ENCODE measurements at regions not wholly inside any gene's neighbourhood (a gene's known extent, or its start where the extent isn't known, plus 50 kb on each side); places are given as distances from the start of the nearest gene placed in this dataset.

DNA sequence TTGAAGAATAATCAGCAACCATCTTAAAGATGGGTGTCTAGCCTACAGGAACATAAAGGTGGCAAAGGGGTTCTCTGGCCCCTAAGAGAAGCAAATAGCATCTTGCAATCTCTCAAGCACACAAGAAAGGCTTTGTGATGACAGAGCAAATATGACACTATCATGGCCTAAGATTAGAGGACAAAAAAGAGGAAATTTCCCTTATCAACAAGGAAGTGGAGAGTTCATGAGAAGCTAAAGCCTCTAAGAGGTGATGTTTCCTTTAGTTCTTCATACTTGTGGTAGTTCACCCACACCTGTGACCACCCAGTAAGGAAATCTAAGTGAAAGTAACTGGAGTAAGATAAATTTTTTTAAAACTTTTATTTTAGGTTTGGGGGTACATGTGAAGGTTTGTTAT, 88.4 kb downstream of the OLIG3 start:
- ATAC-seq: no peak
- no peak overlapping the region for H3K4me3 ChIP-seq
- no peaks in the 10 kb centered on the region for H3K4me1 ChIP-seq
- no peak for TF ChIP-seq POLR2A (IDR thresholded peaks at IDR 0.05)
- TF ChIP-seq, protein P1, sequence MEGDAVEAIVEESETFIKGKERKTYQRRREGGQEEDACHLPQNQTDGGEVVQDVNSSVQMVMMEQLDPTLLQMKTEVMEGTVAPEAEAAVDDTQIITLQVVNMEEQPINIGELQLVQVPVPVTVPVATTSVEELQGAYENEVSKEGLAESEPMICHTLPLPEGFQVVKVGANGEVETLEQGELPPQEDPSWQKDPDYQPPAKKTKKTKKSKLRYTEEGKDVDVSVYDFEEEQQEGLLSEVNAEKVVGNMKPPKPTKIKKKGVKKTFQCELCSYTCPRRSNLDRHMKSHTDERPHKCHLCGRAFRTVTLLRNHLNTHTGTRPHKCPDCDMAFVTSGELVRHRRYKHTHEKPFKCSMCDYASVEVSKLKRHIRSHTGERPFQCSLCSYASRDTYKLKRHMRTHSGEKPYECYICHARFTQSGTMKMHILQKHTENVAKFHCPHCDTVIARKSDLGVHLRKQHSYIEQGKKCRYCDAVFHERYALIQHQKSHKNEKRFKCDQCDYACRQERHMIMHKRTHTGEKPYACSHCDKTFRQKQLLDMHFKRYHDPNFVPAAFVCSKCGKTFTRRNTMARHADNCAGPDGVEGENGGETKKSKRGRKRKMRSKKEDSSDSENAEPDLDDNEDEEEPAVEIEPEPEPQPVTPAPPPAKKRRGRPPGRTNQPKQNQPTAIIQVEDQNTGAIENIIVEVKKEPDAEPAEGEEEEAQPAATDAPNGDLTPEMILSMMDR (IDR thresholded peaks at IDR 0.05): no peak
- DNase-seq: no peak
- H3K9me3 ChIP-seq: peaks cover 0 to 2% (median 0%) of the 10 kb centered on the region in 12 donors
- intact Hi-C loops (cut with DNase I): no loop called here
- H3K27me3 ChIP-seq: peaks cover 0 to 13% (median 0%) of the 10 kb centered on the region in 9 donors
- no peak overlapping the region for H3K27ac ChIP-seq
- no peaks in the 10 kb centered on the region for H3K36me3 ChIP-seq

DNA sequence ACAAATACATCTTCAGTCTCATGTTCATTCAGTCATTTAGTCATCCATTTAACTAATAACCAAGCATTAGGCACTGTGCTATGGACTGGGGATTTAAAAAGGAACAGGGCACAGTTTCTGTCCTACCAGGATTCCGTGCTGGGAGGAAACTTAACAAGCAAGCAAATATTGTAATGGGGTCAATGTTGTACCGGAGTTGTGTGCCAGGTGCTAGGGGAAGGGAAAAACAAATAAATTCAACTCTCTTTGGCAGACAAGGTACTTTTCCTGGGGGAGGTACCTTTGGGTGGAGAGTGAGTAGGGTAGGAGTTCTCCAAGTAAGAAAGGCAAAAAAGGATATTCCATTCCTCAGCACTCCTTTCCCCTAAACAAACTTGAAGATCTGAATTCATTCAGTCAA, 90.3 kb downstream of the OLIG3 start:
- no peak for ATAC-seq
- DNase-seq: no peak
- no peaks in the 10 kb centered on the region for H3K27me3 ChIP-seq
- no peaks in the 10 kb centered on the region for H3K4me1 ChIP-seq
- peaks cover 0 to 2% (median 0%) of the 10 kb centered on the region in 12 donors for H3K9me3 ChIP-seq
- 78 to 85% (median 83%) methylated on average over 2 of the region's 2 CpGs for WGBS, 4 donors
- no peaks in the 10 kb centered on the region for H3K36me3 ChIP-seq
- TF ChIP-seq, protein P1 (IDR thresholded peaks at IDR 0.05): no peak
- TF ChIP-seq POLR2A (IDR thresholded peaks at IDR 0.05): no peak
- intact Hi-C loops (cut with DNase I): no loop called here
- no peak overlapping the region for H3K4me3 ChIP-seq
- no peak overlapping the region for H3K27ac ChIP-seq

DNA sequence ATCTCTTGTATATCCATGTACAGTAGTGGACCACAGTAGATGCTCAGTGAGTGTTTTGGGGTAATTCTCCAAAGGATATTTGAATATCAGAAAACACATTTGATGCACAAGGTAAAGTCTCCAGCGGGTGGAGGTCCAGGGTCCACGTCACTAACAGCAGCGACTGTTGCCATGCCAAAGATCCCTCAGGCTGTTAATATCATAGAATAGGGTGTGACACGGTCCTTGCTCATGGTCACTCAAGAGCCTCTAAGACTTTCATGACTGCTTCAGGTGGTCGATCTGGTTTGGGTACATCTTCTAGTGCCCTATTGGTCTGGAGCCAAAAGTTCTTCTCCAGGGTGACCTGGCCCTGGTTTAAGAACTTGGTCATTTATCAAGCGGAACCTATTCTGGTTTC, 90.8 kb downstream of the OLIG3 start:
- Histone ChIP-seq H3K9me3 (peaks cover 0 to 2% (median 0%) of the 10 kb centered on the region in 12 donors), H3K27me3 (no peaks in the 10 kb centered on the region), H3K27ac (no peak overlapping the region), H3K36me3 (no peaks in the 10 kb centered on the region), H3K4me3 (no peak overlapping the region), H3K4me1 (no peaks in the 10 kb centered on the region)
- WGBS, 4 donors: 84 to 91% (median 91%) methylated on average over 6 of the region's 6 CpGs
- ATAC-seq (no peak), DNase-seq (no peak)
- TF ChIP-seq, protein P1 (IDR thresholded peaks at IDR 0.05): no peak
- no peak for TF ChIP-seq POLR2A (IDR thresholded peaks at IDR 0.05)
- intact Hi-C loops (cut with DNase I): no loop called here

DNA sequence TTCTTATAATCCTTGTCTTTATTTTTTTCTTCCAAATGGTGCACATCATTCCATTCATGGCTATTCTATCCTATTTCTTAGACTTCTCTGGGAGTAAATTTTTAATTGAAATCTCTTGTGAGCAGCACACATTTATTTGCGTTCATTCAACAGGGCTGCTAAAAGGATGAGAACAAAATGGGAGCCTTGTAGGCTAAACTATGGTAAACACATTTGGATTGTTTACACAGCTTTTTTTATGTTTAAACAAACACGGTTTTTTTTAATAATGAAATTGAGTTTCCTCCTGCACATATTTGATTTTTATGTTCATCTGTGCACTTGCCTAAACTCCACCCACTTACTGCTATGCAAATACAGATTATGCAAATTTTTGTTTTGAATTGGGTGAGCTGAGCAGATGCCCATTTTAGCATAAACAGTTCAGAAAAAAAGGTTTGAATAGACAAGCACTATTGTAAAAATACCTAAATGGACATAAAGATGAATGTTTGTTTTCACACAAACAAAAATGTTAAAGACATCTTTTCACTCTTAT, 92.0 kb downstream of the OLIG3 start:
- peaks cover 0 to 2% (median 0%) of the 10 kb centered on the region in 12 donors for H3K9me3 ChIP-seq
- intact Hi-C loops (cut with DNase I): no loop called here
- no peaks in the 10 kb centered on the region for H3K27me3 ChIP-seq
- H3K4me1 ChIP-seq: no peaks in the 10 kb centered on the region
- DNase-seq (no peak), ATAC-seq (no peak)
- H3K36me3 ChIP-seq: no peaks in the 10 kb centered on the region
- no peak overlapping the region for H3K27ac ChIP-seq
- no peak overlapping the region for H3K4me3 ChIP-seq
- TF ChIP-seq, protein P1 (IDR thresholded peaks at IDR 0.05): no peak
- 72 to 77% (median 73%) methylated on average over 2 of the region's 2 CpGs for WGBS, 4 donors
